Retinal pigment epithelial cell (primary cell): ENCODE measurements at regions not wholly inside any gene's neighbourhood (a gene's known extent, or its start where the extent isn't known, plus 50 kb on each side); places are given as distances from the start of the nearest gene placed in this dataset.

Source experiments
- DNase-seq: peaks from one replicate; pipeline ENCODE4 v3.0.0-alpha.2; 2010; ENCODE audit warnings: low read depth
- H3K4me3 ChIP-seq: 2 replicates; pipeline ENCODE4 v1.5.1; 2011; ENCODE audit warnings: mild to moderate bottlenecking, low read length, control low read depth, moderate library complexity
- CTCF ChIP-seq: conservative IDR thresholded peaks from 2 replicates; pipeline ENCODE4 v1.5.1; 2011; ENCODE audit warnings: low read depth, low read length, control low read depth, inconsistent platforms

- TF ChIP-seq CTCF, result no peak
- no peak overlapping the region for H3K4me3 ChIP-seq
- DNase-seq, result no peak
Observed at GRCh38 chr2:155947069-155947468, 385.5 kb downstream of the NR4A2 start.

DNA sequence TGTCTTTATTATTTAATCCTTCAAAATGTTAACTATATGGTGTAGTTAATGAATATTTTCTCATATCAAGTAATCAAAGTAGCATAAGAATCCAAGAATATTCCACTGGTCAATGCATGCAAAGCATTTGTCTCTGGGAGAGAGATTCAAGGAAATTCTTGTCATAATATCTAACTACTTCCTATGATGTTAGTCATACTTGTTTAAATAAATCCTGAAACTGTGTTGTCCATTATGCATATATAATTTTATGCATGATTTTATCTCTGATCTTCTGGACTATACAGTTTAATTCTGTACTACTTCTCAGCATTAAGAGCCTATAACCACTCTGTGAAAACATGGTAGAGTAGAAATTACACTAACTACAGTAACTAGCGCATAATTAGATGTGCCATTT is 388.3 kb downstream of the NR4A2 start:
- H3K4me3 ChIP-seq, result no peak overlapping the region
- DNase-seq, result no peak
- no peak for TF ChIP-seq CTCF

GRCh38 chr2:155930312-155930711 is 402.2 kb downstream of the NR4A2 start:
- TF ChIP-seq CTCF, result no peak
- DNase-seq, result no peak

DNA sequence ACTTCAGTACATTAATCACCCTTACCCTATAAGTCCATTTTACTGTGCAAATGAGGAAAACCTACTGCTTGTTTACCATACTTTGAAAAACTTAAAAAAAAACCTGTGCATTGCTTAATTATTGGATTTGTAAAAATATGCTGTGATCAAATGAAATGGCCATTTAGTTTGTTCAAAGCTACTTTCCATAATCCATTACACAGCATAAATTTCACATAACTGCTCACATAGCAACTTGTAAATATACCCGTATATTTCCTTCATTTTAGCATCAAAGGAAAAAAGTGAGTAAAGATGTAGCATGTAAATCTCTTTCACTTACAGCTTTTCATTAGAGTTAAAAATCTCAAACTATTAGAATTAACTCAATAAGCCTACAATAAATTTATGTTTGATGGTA is 415.1 kb downstream of the NR4A2 start:
- TF ChIP-seq CTCF, result no peak
- no peak overlapping the region for H3K4me3 ChIP-seq
- no peak for DNase-seq

More at GRCh38 chr2:155930312-155930711, 402.2 kb downstream of the NR4A2 start:
- H3K4me3 ChIP-seq, result no peak overlapping the region

- no peak for TF ChIP-seq CTCF
- H3K4me3 ChIP-seq, result no peak overlapping the region
- no peak for DNase-seq
Observed at GRCh38 chr2:155913356-155913755, 419.2 kb downstream of the NR4A2 start.

DNA sequence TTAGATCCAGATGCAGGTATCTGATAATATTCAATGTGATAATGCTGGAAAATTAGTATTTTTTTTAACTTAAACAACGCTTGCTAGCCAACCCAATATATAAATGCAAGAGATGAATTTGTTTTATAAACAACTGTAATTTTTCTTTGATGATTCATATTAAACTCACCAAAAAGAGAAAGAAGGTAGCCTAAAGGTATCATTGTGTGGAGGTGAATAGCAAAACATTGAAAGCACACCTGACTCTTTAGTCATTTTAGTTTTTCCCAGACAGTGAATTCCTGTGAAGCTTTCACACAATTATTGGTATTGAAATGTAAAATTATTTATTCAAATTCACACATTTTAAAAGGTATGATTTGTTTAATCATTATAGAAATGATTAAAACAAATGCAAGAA is 424.0 kb downstream of the NR4A2 start:
- DNase-seq, result no peak
- no peak for TF ChIP-seq CTCF
- H3K4me3 ChIP-seq, result no peak overlapping the region

GRCh38 chr2:155907211-155907610 is 425.3 kb downstream of the NR4A2 start:
- TF ChIP-seq CTCF, result no peak
- no peak overlapping the region for H3K4me3 ChIP-seq
- DNase-seq, result no peak
